Kidney (tissue), 13 donors: ENCODE measurements at regions not wholly inside any gene's neighbourhood (a gene's known extent, or its start where the extent isn't known, plus 50 kb on each side); places are given as distances from the start of the nearest gene placed in this dataset.

Experiments
- DNase-seq, 5 donors: peaks; one replicate each; pipeline ENCODE4 v3.0.0-alpha.2; 2013 to 2020
- FAIRE-seq: peaks from 2 replicates; lab custom pipeline; 2012; peaks lifted over from hg19 to GRCh38; lab: Jason Lieb, UNC
- H3K27ac ChIP-seq, 2 donors: one replicate each; pipeline ENCODE4 v1.7.0; 2013; ENCODE audit warnings: low read depth in 2 of 2, low read length in 2 of 2, inconsistent platforms in 1 of 2
- H3K27me3 ChIP-seq: one replicate; pipeline ENCODE4 v1.7.1; 2013; ENCODE audit warnings: low read length, inconsistent platforms; ENCODE audit not compliant: control insufficient read depth, insufficient read depth
- H3K36me3 ChIP-seq, 3 donors: one replicate each; pipeline versions ENCODE4 v1.7.0 to v1.7.1; 2013; ENCODE audit warnings: low read length in 3 of 3, control low read depth in 1 of 3, inconsistent platforms in 1 of 3; ENCODE audit not compliant: insufficient read depth in 3 of 3, control insufficient read depth in 2 of 3
- H3K4me1 ChIP-seq, 3 donors: one replicate each; pipeline versions ENCODE4 v1.7.0 to v1.7.1; 2013; ENCODE audit warnings: low read length in 3 of 3, inconsistent platforms in 1 of 3, low read depth in 1 of 3; ENCODE audit not compliant: control insufficient read depth in 2 of 3, insufficient read depth in 2 of 3
- H3K4me3 ChIP-seq, 3 donors: one replicate each; pipeline versions ENCODE4 v1.7.0 to v1.8.1; 2013; ENCODE audit warnings: low read length in 3 of 3, control low read depth in 1 of 3, inconsistent platforms in 1 of 3
- H3K9ac ChIP-seq, 3 donors: one replicate each; pipeline versions ENCODE4 v1.7.0 to v1.7.1; 2013; ENCODE audit warnings: low read length in 3 of 3, control low read depth in 1 of 3, inconsistent platforms in 1 of 3
- H3K9me3 ChIP-seq, 3 donors: one replicate each; pipeline versions ENCODE4 v1.7.0 to v1.7.1; 2013; ENCODE audit warnings: low read length in 3 of 3, control low read depth in 1 of 3, inconsistent platforms in 1 of 3; ENCODE audit not compliant: control insufficient read depth in 2 of 3, insufficient read depth in 1 of 3
- intact Hi-C: fragments of 100-400 bp; cut with DNase I; formaldehyde crosslinking; loops from one replicate; pipeline ENCODE4 v1.11.1; 2022
- TF ChIP-seq, protein P1 (sequence below): IDR thresholded peaks from 3 replicates; pipeline ENCODE4 v1.5.1; 2012; ENCODE audit warnings: mild to moderate bottlenecking, moderate library complexity, borderline replicate concordance; ENCODE audit not compliant: insufficient read depth; ENCODE audit errors: extremely low read depth
- donor health status: control.
- donor health status: control.
- donor health status: control.
- donor health status: control.
- donor health status: control.
- donor health status: DM: yes; HTN: yes; CAD: no.
- donor health status: Normal renal cell carcinoma (clear cell type).

DNA sequence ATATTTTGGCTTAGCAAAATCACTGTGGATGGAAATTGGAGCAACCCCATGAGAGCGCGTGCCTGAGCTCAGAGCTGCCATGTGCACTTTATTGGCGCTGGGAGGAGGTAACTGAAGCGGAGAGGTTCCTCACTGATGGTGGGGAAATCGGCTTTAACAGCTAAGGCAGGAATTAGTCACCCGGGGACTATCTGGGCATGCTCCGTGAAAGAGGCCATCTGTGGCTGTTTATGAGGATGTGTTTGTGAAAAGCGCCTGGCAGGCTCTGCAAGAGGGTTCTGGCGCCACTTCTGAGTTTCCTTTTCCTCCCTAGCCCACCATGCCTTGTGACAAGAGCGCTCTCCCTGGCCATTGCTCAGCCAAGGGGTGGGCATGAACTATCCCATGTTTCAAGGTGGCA lies 815.6 kb downstream of the UQCRFS1 start:
- TF ChIP-seq, protein P1, sequence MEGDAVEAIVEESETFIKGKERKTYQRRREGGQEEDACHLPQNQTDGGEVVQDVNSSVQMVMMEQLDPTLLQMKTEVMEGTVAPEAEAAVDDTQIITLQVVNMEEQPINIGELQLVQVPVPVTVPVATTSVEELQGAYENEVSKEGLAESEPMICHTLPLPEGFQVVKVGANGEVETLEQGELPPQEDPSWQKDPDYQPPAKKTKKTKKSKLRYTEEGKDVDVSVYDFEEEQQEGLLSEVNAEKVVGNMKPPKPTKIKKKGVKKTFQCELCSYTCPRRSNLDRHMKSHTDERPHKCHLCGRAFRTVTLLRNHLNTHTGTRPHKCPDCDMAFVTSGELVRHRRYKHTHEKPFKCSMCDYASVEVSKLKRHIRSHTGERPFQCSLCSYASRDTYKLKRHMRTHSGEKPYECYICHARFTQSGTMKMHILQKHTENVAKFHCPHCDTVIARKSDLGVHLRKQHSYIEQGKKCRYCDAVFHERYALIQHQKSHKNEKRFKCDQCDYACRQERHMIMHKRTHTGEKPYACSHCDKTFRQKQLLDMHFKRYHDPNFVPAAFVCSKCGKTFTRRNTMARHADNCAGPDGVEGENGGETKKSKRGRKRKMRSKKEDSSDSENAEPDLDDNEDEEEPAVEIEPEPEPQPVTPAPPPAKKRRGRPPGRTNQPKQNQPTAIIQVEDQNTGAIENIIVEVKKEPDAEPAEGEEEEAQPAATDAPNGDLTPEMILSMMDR = no peak
- intact Hi-C loops = no loop called here
- no peak for DNase-seq
- H3K36me3 ChIP-seq = no peaks in the 10 kb centered on the region
- no peaks in the 10 kb centered on the region for H3K27me3 ChIP-seq
- H3K4me3 ChIP-seq = no peak overlapping the region
- H3K27ac ChIP-seq = no peak overlapping the region
- no peaks in the 10 kb centered on the region for H3K4me1 ChIP-seq
- FAIRE-seq = no peak
- no peaks in the 10 kb centered on the region for H3K9me3 ChIP-seq
- no peak overlapping the region for H3K9ac ChIP-seq

DNA sequence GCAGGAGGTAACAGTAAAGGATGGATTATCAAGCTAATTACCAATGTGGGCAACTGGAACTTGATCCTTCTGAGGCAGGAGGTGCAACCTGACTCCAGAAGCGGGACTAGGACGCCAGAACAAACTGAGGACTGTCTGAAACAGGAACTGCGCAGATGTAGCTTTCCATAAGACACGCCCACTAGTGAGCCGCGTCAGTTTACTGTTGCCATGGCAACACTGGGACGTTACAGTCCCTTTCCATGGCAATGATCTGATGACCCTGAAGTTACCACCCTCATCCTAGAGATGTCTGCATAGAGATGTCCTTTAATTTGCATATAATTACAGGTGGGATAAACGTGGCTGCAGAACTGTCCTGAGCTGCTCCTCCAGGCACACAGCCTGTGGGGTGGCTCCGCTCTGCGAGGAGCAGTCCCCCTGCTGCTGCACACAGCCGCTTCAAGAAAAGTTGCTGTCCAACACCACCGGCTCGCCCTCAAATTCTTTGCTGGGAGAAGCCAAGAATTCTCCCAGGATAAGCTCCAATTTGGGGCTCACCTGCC lies 816.6 kb downstream of the UQCRFS1 start:
- DNase-seq = peak in 4 of 5 donors; percentile 67 to 75 (median 72)
- intact Hi-C loops = no loop called here
- Histone ChIP-seq H3K9me3 (no peaks in the 10 kb centered on the region), H3K27me3 (no peaks in the 10 kb centered on the region), H3K9ac (no peak overlapping the region), H3K27ac (no peak overlapping the region), H3K4me1 (no peaks in the 10 kb centered on the region), H3K4me3 (no peak overlapping the region), H3K36me3 (no peaks in the 10 kb centered on the region)
- TF ChIP-seq, protein P1 = no peak
- FAIRE-seq = no peak

DNA sequence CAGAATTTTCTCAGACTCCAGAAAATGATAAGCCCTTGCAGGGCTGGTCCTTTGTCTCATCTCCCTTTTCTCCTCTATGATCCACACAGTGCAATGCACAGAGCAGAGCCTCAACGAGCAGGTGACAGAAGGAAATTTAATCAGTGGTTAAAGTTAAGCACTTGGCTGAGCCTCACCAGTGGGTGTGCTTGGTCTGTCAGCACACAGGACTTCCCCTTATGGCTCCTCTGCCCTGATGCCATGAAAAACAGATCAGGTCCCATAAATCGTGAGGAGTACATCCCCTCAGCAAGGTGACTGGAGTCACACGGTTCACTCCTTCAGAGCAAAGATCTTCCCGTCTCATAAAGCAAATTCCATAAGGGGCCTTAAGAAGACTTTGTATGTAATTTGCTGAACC lies 818.2 kb downstream of the UQCRFS1 start:
- TF ChIP-seq, protein P1 = no peak
- Histone ChIP-seq H3K27ac (no peak overlapping the region), H3K4me3 (no peak overlapping the region), H3K27me3 (no peaks in the 10 kb centered on the region), H3K36me3 (no peaks in the 10 kb centered on the region), H3K9ac (no peak overlapping the region), H3K4me1 (no peaks in the 10 kb centered on the region), H3K9me3 (no peaks in the 10 kb centered on the region)
- no peak for FAIRE-seq
- intact Hi-C loops = no loop called here
- peak in 4 of 5 donors; percentile 52 to 82 (median 65) for DNase-seq
